HUES64 (cell line): ENCODE measurements at regions not wholly inside any gene's neighbourhood (a gene's known extent, or its start where the extent isn't known, plus 50 kb on each side); places are given as distances from the start of the nearest gene placed in this dataset.

ENCODE experiments used
- H3K27ac ChIP-seq: 2 replicates; pipeline ENCODE4 v1.7.0; 2013; ENCODE audit warnings: low read depth, low read length, inconsistent platforms
- H3K27me3 ChIP-seq: 2 replicates; pipeline ENCODE4 v1.6.1; 2013; ENCODE audit warnings: mild to moderate bottlenecking, low read length; ENCODE audit not compliant: insufficient read depth
- H3K36me3 ChIP-seq: 2 replicates; pipeline ENCODE4 v1.6.1; 2013; ENCODE audit warnings: mild to moderate bottlenecking, low read length; ENCODE audit not compliant: insufficient read depth
- H3K4me1 ChIP-seq: 2 replicates; pipeline ENCODE4 v1.6.1; 2013; ENCODE audit warnings: mild to moderate bottlenecking, low read length, moderate library complexity; ENCODE audit not compliant: insufficient read depth
- H3K4me3 ChIP-seq: 2 replicates; pipeline ENCODE4 v1.5.1; 2013; ENCODE audit warnings: mild to moderate bottlenecking, low read length, moderate library complexity
- H3K9ac ChIP-seq: 2 replicates; pipeline ENCODE4 v1.6.1; 2013; ENCODE audit warnings: mild to moderate bottlenecking, low read depth, low read length
- H3K9me3 ChIP-seq: 2 replicates; pipeline ENCODE4 v1.6.1; 2013; ENCODE audit warnings: low read depth, low read length; ENCODE audit not compliant: insufficient read depth
- WGBS: fragments of 150-250, 120-280 bp; methylation state at CpG from one replicate; pipeline ENCODE4 v1.1.7; 2013; ENCODE audit warnings: missing lambda C conversion rate; 5-methylcytosine and 5-hydroxymethylcytosine counted together

DNA sequence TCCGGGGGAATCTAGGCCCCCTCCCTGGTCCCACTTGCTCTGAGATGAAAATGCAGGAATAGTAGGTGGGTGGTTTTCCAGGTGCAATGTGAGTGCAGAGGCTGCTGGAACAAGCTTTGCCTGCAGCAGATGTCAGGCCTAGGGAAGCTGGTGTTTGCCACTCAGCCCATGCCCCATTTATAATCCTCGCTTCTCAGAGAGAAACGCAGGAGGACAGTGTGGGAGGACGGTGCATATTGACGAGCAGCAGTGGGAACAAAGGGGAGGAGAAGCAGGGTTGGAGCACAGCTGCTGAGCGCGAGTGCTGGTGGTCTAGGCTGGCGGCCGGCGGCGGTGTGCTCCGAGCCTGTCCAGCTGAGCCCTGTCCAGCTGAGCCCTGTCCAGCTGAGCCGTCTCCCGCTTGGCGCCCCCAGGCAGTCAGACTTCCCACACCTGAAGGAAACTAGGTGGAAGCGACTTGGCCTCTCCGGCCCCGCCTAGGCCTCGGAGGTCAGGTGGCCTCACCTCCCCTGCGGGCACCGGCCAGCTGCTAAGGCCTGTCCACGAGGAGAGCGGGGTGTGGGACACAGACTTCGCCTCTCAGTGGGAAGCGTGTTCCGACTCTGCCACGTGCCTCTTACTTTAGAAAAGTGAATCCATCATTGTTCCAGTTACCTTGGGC is 49.7 kb upstream of the FRMD1 start:
- H3K27ac ChIP-seq: no peak overlapping the region
- H3K4me3 ChIP-seq: no peak overlapping the region
- H3K27me3 ChIP-seq: peaks cover 19% of the 10 kb centered on the region
- WGBS: 94% methylated on average over 27 of the region's 27 CpGs
- no peak overlapping the region for H3K9ac ChIP-seq
- peaks cover 16% of the 10 kb centered on the region for H3K4me1 ChIP-seq
- no peaks in the 10 kb centered on the region for H3K36me3 ChIP-seq
- no peaks in the 10 kb centered on the region for H3K9me3 ChIP-seq
